OCI-LY3 (cell line): ENCODE measurements at regions not wholly inside any gene's neighbourhood (a gene's known extent, or its start where the extent isn't known, plus 50 kb on each side); places are given as distances from the start of the nearest gene placed in this dataset.

ENCODE experiments used
- H2AFZ ChIP-seq: fragments of 200-600, 300-600 bp; shearing (Covaris generic); 2 replicates; pipeline ENCODE4 v1.6.0; 2014; ENCODE audit warnings: antibody characterized with exemption, low read depth, low read length
- H3K27ac ChIP-seq: fragments of 200-600, 300-600 bp; sonication (generic); 2 replicates; pipeline ENCODE4 v1.5.1; 2014; ENCODE audit warnings: mild to moderate bottlenecking, low read length, moderate library complexity, mixed read lengths
- H3K27me3 ChIP-seq: fragments of 200-600, 300-600 bp; sonication (generic); 2 replicates; pipeline ENCODE4 v1.6.1; 2014; ENCODE audit warnings: low read depth, low read length, mixed read lengths
- H3K36me3 ChIP-seq: fragments of 200-600, 300-600 bp; sonication (generic); replicated peaks from 2 replicates; pipeline ENCODE3; 2014; ENCODE audit warnings: low read depth, low read length, mixed read lengths
- H3K4me1 ChIP-seq: fragments of 300-600, 200-600 bp; sonication (generic); 2 replicates; pipeline ENCODE4 v1.6.1; 2014; ENCODE audit warnings: low read length, mixed read lengths
- H3K4me2 ChIP-seq: fragments of 200-600, 300-600 bp; sonication (generic); 2 replicates; pipeline ENCODE4 v1.6.1; 2014; ENCODE audit warnings: low read length, mixed read lengths
- H3K4me3 ChIP-seq: fragments of 300-600, 200-600 bp; sonication (generic); 2 replicates; pipeline ENCODE4 v1.5.1; 2014; ENCODE audit warnings: antibody characterized with exemption, mild to moderate bottlenecking, low read length, moderate library complexity
- H3K79me2 ChIP-seq: fragments of 300-600, 200-600 bp; shearing (Covaris generic); 2 replicates; pipeline ENCODE4 v1.6.1; 2014; ENCODE audit warnings: mild to moderate bottlenecking, low read length, mixed read lengths
- H3K9ac ChIP-seq: fragments of 300-600, 200-600 bp; shearing (Covaris generic); 2 replicates; pipeline ENCODE4 v1.6.0; 2014; ENCODE audit warnings: mild to moderate bottlenecking, low read length, moderate library complexity
- H3K9me3 ChIP-seq: fragments of 200-600, 300-600 bp; shearing (Covaris generic); 2 replicates; pipeline ENCODE4 v1.6.1; 2014; ENCODE audit warnings: low read length, mixed read lengths; ENCODE audit not compliant: insufficient read depth
- H4K20me1 ChIP-seq: fragments of 200-600, 300-600 bp; sonication (generic); 2 replicates; pipeline ENCODE4 v1.6.1; 2016; ENCODE audit warnings: low read length, mixed read lengths; ENCODE audit not compliant: insufficient read depth
- CTCF ChIP-seq: fragments of 200-600, 300-600 bp; sonication (generic); IDR thresholded peaks from 2 replicates; pipeline ENCODE4 v1.5.1; 2014; ENCODE audit warnings: antibody characterized with exemption, low read length, low read depth
- EZH2phosphoT487 ChIP-seq: fragments of 200-600 bp; shearing (Covaris generic); IDR thresholded peaks from 2 replicates; pipeline ENCODE4 v1.6.1; 2018; ENCODE audit warnings: antibody characterized with exemption, mixed run types, low read depth

DNA sequence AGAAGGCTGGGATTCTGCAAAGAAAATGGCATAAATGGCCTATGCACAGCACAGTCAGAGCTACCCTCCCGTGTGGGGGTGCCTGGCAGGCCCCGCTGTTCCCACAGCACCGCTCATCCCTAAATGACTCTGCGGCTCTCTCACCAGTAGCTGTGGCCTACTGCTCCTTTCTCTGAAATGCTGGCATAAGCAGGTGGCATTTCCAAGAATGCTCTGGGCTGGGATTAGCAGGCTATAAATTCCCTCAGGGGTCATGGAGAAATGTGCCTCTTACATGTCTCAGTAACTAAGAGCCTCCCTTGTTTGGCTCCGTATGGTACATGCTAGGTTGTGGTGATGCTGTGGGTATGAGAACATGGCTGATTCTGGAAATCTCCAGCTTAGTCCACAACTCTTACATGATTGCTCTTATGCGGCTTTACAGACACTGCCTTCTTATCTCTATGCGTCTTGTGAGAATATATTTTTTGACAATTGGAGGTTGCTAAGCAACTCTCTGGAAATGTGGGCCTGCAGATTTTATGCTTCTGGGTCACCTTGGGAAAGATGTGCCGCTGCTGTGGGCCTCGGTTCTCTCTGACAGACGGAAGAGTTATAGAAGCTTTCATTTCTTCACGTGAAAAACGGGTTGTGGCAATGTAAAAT, 80.3 kb upstream of the GATA6 start:
- H3K4me3 ChIP-seq = no peak overlapping the region
- no peak overlapping the region for H3K4me2 ChIP-seq
- peaks cover 7% of the 10 kb centered on the region; the same call in 1 of the 2 replicates for H3K27me3 ChIP-seq
- no peak overlapping the region for H3K27ac ChIP-seq
- no peak for TF ChIP-seq EZH2phosphoT487
- no peak for TF ChIP-seq CTCF
- H3K9me3 ChIP-seq = no peaks in the 10 kb centered on the region
- H4K20me1 ChIP-seq = no peaks in the 10 kb centered on the region
- peaks cover 3% of the 10 kb centered on the region; the same call in 1 of the 2 replicates for H3K4me1 ChIP-seq
- H3K9ac ChIP-seq = no peak overlapping the region
- no peak overlapping the region for H2AFZ ChIP-seq
- H3K36me3 ChIP-seq = no peaks in the 10 kb centered on the region
- no peaks in the 10 kb centered on the region for H3K79me2 ChIP-seq

- no peak overlapping the region for H3K27ac ChIP-seq
- H3K79me2 ChIP-seq = no peaks in the 10 kb centered on the region
- no peaks in the 10 kb centered on the region for H3K9me3 ChIP-seq
- H3K4me3 ChIP-seq = no peak overlapping the region
- H3K4me2 ChIP-seq = no peak overlapping the region
- H3K36me3 ChIP-seq = no peaks in the 10 kb centered on the region
- TF ChIP-seq CTCF (no peak), EZH2phosphoT487 (no peak)
- H2AFZ ChIP-seq = no peak overlapping the region
- H3K9ac ChIP-seq = no peak overlapping the region
- H3K27me3 ChIP-seq = peaks cover 7% of the 10 kb centered on the region; the same call in 1 of the 2 replicates
- peaks cover 3% of the 10 kb centered on the region; the same call in 1 of the 2 replicates for H3K4me1 ChIP-seq
- H4K20me1 ChIP-seq = no peaks in the 10 kb centered on the region
Measured at GRCh38 chr18:22091341-22091740, 78.0 kb upstream of the GATA6 start.

DNA sequence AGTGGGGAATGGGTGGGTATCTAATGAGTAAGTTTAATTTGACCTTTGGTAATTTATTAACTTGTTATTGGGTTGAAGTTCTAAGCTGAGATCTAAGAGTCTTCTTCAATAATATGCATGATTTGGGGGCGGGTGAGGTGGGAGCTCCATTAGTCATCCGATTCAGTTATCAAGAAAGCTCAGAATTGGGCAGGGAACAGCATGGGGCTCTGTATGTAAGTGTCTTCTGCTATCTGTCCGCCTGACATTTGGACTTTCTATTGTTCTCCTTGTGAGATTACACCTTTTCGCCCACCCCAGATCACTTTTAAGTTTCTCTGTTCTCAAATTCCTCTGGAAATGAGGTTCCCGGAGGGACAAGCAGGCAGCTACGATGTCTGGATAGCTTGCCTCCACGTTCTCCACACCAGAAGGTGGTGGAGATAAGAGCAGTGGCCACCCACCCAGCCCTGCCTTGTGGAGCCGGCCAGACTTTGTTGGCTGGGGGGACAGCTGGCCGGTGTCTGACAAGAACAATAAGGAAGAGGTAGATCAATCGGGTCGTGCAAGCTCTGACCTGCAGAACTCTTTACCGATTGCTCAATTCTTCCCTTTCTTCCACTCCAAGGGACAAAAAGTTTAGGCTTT, 75.5 kb upstream of the GATA6 start:
- Histone ChIP-seq H3K27me3 (peaks cover 7% of the 10 kb centered on the region; the same call in 1 of the 2 replicates), H3K36me3 (no peaks in the 10 kb centered on the region), H3K27ac (no peak overlapping the region), H3K79me2 (no peaks in the 10 kb centered on the region), H3K4me1 (peaks cover 3% of the 10 kb centered on the region; the same call in 1 of the 2 replicates), H3K9me3 (no peaks in the 10 kb centered on the region), H4K20me1 (no peaks in the 10 kb centered on the region), H3K4me3 (no peak overlapping the region), H3K9ac (no peak overlapping the region), H2AFZ (no peak overlapping the region), H3K4me2 (no peak overlapping the region)
- TF ChIP-seq CTCF = no peak
- no peak for TF ChIP-seq EZH2phosphoT487

GRCh38 chr18:22094358-22094734, 75.0 kb upstream of the GATA6 start:
- Histone ChIP-seq H3K4me2 (no peak overlapping the region), H3K27me3 (peaks cover 7% of the 10 kb centered on the region; the same call in 1 of the 2 replicates), H3K9ac (no peak overlapping the region)

More at GRCh38 chr18:22094358-22094734, 75.0 kb upstream of the GATA6 start:
- peaks cover 3% of the 10 kb centered on the region; the same call in 1 of the 2 replicates for H3K4me1 ChIP-seq
- no peak overlapping the region for H3K4me3 ChIP-seq
- H4K20me1 ChIP-seq = no peaks in the 10 kb centered on the region
- no peaks in the 10 kb centered on the region for H3K79me2 ChIP-seq
- TF ChIP-seq CTCF (no peak), EZH2phosphoT487 (no peak)
- H3K27ac ChIP-seq = no peak overlapping the region
- H2AFZ ChIP-seq = no peak overlapping the region
- H3K9me3 ChIP-seq = no peaks in the 10 kb centered on the region
- H3K36me3 ChIP-seq = no peaks in the 10 kb centered on the region
